HG03442 (cell line): ENCODE measurements at regions not wholly inside any gene's neighbourhood (a gene's known extent, or its start where the extent isn't known, plus 50 kb on each side); places are given as distances from the start of the nearest gene placed in this dataset.

Experiments
- ATAC-seq: cut with Tn5 transposase; IDR thresholded peaks from one replicate; pipeline ENCODE4 v1.9.1; 2021; ENCODE audit warnings: mild to moderate bottlenecking, moderate library complexity; ENCODE audit not compliant: unreplicated experiment

GRCh38 chr2:220980966-220981675, 591.0 kb downstream of the EPHA4 start:
- ATAC-seq = no peak

GRCh38 chr2:220981926-220982325, 590.2 kb downstream of the EPHA4 start:
- ATAC-seq = no peak

DNA sequence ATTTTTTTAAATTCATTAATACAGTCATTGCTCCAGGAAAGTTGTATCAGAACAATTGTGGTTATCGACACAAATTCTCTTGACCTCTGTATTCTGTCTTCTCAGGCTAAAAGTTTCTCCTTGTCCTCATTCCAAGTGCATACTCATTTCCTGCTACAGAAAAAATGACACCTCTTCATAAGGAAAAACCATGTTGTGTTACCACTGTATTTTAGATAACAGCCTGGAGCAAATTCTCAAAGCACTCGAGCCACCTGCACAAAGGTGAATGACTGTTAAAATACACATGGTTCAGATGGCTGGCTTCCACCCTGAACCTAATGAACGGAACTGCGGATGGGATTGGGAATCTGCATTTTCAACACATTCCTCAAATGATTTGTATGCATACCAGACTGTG, 586.5 kb downstream of the EPHA4 start:
- ATAC-seq = no peak

DNA sequence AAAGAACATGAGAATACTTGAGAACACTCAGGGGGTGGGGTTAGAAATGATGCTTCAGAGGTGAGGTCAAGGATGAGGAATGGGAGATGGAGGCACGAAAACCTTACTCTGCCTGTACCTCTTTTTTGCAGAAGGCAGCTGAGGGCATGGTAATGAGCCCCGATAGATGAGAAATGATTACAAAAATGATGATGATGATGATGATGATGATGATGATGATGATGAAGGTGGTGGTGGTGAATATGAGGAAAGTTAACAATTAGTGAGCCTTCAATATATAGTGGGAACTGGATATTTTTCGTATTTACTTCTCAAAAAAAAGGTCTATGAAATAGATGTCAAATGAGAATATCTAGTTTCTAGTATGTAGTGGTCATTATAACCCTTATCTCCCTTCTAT, 584.3 kb downstream of the EPHA4 start:
- ATAC-seq = no peak

DNA sequence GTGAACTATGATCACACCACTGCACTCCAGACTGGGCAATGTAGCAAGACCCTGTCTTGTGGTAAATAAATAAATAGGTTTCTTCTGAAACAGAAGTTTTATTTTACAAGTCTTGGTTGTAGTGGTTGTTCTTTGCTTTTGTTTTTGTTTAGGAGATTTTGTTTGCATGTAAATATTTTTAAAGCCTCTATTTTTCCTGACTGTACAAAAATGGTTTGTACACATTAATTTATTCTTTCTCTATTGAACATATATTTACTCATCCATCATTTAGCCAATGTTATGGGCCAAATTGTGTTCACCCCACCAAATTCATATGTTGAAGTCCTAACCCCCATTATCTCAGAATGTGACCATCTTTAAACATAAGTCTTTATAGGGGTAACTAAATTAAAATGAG, 580.1 kb downstream of the EPHA4 start:
- no peak for ATAC-seq

DNA sequence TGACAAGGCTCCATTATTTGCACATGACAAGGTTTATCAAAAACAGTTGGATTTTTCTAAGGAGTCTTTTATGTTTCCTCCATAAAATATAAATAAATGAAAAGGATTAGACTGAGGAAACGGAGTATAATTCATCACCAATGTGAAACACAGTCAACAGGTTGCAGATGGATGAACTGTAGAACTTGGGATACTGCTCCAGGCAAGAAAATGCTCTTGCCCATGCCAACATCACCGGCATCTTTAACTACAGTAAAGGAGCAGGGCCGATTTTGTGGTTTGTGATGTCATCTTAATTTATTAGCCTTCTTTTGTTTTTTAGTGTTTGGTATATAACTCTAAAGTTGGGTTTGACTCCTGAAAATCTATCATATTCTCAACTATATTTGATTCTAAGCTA, 577.3 kb downstream of the EPHA4 start:
- ATAC-seq = no peak

DNA sequence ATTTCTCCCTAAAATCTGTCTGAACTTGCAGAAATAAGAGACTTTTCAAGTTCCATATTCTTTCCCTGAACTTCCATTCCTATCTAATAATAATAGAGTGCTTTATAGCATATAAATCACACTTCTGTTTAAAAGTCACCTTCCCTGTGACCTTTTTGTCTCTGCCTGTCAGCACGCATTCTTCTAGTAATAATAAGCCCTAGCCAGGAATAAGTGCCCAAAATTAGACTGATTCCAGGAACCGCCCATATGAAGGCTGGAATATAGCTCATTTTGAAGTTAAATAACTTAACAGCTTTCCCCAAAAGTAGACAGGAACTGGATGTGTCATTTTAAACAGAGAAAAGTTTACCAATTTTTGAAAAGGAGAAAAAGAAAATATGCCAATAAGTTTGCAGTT, 576.5 kb downstream of the EPHA4 start:
- no peak for ATAC-seq

DNA sequence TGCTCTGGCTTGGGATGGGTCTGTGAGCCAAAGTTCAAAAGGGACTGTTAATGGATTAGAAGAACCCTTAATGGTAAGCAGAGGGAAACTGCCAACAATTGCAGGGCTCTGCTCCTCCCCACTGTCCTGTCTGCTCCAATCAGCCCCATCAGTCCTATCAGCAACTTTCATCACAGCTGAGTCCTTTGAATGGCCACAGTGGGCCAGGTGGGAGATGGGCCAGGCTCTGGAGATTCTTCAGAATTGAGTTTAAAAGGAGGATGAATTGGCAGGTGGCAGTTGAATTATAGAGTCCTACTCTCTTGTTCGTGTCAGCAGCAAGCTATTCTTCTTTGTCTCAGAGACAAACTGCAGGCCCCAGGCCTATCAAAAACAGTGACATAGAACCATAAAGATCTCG, 573.9 kb downstream of the EPHA4 start:
- no peak for ATAC-seq

- no peak for ATAC-seq
Measured at GRCh38 chr2:220999356-220999755, 572.7 kb downstream of the EPHA4 start.

DNA sequence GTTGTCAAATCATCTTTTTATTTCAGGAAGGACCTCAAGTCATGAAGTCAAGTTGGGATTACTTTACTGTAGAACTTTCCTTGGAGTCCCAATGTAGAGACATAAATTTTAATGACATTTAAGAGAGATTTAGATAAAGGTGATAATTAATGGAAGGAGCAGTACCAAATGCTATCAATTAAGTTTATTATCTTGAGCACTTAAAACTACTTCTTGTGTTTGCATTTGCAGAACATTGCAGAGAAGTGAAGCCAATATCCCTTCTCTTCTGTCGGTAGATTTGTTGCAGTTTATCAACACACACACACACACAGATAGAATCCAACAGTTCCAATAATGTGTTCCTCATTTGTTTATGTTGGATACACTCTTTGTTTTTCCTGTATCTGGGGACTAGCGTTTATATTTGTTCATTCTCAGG, 570.7 kb downstream of the EPHA4 start:
- ATAC-seq = no peak

GRCh38 chr2:221002101-221002685, 569.9 kb downstream of the EPHA4 start:
- ATAC-seq = no peak

GRCh38 chr2:221005338-221005737, 566.8 kb downstream of the EPHA4 start:
- ATAC-seq = no peak

DNA sequence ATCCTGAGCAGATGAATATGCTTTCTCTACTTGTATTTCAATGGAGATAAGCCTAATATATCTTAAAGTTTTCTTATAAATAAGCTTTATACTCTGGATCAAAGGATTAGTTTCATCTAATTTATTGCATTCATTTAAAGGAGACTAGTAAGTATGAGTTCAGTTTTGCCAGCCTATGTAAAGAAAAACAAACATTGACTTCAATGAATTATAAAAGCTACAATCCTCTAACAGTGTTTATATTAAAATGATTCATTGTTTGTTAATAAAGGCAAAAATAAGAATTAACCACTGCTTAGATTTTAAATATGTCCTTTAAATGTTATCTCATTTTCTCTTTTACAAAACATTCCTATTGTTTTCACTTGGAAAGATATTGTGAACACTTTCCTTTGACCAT, 566.0 kb downstream of the EPHA4 start:
- ATAC-seq = no peak

GRCh38 chr2:221016551-221016950, 555.6 kb downstream of the EPHA4 start:
- no peak for ATAC-seq

DNA sequence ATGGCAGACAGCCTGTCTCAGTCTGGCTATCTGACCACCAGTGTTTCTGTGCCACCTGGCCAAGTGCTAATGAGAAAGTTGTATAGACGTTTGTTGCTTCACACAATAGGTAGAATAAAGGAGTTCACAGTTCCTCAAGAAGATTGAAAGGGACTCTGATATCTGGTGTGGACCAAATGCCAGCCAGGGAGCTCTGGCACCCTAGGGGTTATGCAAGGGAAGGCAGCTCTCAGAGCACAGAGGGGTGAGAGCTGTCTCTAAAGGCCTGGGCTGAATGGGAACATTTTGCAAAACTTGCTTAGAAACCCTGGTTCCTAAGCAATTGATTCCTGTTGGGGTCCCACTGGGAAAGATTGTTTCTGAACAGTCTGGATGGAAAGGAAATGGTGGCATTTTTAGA, 553.8 kb downstream of the EPHA4 start:
- no peak for ATAC-seq

DNA sequence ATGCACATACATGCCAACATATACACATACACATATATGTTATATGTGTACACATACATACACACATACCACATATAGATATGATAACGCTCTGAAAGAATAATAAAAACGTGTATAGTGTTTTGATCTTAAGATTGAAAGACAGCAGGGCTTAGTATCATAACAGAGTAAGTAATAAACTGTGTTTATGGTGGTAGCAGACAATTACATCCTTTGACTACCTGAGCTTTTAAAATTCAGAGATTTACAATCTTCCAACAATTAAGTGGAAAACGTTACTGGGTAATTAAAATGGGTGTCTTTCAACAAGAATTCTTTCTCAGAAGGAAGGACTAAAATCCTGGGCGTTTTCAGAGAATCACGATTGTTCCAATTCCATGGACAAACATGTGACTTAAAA, 552.4 kb downstream of the EPHA4 start:
- ATAC-seq = no peak

- no peak for ATAC-seq
Measured at GRCh38 chr2:221022554-221022953, 549.5 kb downstream of the EPHA4 start.

GRCh38 chr2:221025398-221025797, 546.7 kb downstream of the EPHA4 start:
- ATAC-seq = no peak

GRCh38 chr2:221034026-221034701, 537.9 kb downstream of the EPHA4 start:
- no peak for ATAC-seq

DNA sequence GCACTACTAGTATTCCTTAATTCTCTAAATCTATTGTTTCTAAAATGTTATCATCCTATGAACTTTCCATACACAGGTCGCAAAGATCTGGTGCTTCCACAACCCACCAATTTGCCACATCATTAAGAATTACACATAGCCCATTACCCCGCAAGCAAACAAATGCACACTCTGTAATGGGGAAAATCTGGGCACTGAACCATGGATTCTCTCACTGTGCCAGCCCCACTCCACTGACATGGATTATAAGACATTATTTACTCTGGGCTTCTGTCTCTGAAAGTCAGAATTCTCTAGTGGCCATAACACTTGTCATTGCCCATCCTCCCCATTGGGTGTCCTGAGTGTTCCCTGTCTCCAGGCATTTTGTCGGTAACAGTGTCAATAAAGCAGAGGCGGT, 537.1 kb downstream of the EPHA4 start:
- no peak for ATAC-seq

DNA sequence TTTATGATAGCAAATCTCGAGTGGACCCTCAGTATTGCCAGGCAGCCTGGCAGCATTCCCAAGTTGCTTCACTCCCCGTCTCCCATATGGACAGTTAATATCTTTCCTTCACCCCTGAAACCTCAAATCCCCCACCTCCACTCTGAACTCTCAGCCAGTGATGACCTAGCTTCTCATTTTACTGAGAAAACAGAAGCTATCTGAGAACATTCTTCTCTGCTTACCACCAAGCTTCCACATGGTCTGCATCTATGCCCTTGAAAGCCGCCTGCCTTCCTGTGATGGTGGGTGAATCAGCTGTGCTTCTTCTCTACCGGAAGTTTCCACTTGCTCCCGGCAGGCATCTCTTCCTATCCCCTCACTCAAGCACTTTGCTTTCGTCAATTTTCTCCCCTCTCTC, 529.2 kb downstream of the EPHA4 start:
- ATAC-seq = no peak

GRCh38 chr2:221044781-221045180, 527.3 kb downstream of the EPHA4 start:
- no peak for ATAC-seq
